ENCODE measurements at regions not wholly inside any gene's neighbourhood (a gene's known extent, or its start where the extent isn't known, plus 50 kb on each side); places are given as distances from the start of the nearest gene placed in this dataset.

DNA sequence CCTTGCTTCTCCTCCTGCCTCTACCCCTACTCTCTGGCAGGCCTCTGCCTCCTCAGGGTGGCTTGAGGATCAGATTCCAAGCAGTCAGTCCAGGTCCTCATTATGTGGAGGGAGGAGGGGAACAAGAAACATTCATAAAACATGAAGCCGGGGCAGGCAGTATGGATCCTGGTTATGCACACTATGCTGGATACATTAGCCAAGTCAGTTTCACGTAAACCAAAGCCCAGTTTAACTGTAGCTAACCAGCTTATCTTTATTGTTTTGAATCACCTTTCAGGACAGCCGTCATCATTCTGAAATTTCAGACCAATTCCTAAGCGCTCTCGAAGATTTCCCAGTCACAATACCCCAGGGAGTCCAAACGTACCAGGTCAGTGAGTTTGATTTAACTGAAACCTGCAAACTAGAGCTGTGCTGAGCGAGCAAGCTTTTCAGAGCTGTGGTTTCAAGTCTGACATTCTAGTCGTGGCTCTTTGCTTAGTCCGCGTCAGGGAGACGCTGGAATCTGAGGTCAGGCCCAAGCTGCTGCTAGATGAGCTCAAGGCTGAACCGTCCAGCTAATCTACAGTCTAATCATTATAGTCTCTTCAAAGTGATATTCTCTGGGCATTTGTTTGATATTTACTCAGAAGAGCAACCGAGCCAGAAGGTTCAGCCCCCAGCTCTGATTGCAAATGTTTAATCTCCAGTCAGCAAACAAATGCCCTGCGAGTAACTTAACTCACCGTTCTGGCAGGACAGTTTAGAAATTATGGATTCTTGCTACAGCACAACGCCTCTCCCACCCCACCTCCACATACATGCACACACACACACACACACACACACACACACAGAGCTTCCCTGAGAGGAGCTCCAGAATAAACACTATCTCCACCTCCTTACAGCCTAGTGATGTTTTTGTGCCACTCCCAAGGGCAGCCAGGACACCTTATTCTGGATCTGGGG, 63.8 kb upstream of the BZW1 start (continued):
- peak; percentile 77 for TF ChIP-seq HDAC1 (CRISPR knock-in tag; IDR thresholded peaks at IDR 0.05)
- TF ChIP-seq ZNF292 (CRISPR knock-in tag; IDR thresholded peaks at IDR 0.05; ENCODE audit: borderline replicate concordance, low read depth), result peak; percentile 86
- TF ChIP-seq HDAC6 (IDR thresholded peaks at IDR 0.05; ENCODE audit: low read depth, low read length), result no peak
- TF ChIP-seq POLR2AphosphoS2 (IDR thresholded peaks at IDR 0.05; ENCODE audit: low read depth, low read length), result no peak
- TF ChIP-seq TEAD2 (CRISPR knock-in tag; IDR thresholded peaks at IDR 0.05), result no peak
- TF ChIP-seq, protein P1, sequence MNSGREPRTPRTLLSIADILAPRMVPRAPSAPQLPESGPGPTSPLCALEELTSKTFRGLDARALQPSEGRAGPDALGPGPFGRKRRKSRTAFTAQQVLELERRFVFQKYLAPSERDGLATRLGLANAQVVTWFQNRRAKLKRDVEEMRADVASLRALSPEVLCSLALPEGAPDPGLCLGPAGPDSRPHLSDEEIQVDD (CRISPR knock-in tag; IDR thresholded peaks at IDR 0.05; ENCODE audit: borderline replicate concordance), result no peak
- TF ChIP-seq, protein P2, sequence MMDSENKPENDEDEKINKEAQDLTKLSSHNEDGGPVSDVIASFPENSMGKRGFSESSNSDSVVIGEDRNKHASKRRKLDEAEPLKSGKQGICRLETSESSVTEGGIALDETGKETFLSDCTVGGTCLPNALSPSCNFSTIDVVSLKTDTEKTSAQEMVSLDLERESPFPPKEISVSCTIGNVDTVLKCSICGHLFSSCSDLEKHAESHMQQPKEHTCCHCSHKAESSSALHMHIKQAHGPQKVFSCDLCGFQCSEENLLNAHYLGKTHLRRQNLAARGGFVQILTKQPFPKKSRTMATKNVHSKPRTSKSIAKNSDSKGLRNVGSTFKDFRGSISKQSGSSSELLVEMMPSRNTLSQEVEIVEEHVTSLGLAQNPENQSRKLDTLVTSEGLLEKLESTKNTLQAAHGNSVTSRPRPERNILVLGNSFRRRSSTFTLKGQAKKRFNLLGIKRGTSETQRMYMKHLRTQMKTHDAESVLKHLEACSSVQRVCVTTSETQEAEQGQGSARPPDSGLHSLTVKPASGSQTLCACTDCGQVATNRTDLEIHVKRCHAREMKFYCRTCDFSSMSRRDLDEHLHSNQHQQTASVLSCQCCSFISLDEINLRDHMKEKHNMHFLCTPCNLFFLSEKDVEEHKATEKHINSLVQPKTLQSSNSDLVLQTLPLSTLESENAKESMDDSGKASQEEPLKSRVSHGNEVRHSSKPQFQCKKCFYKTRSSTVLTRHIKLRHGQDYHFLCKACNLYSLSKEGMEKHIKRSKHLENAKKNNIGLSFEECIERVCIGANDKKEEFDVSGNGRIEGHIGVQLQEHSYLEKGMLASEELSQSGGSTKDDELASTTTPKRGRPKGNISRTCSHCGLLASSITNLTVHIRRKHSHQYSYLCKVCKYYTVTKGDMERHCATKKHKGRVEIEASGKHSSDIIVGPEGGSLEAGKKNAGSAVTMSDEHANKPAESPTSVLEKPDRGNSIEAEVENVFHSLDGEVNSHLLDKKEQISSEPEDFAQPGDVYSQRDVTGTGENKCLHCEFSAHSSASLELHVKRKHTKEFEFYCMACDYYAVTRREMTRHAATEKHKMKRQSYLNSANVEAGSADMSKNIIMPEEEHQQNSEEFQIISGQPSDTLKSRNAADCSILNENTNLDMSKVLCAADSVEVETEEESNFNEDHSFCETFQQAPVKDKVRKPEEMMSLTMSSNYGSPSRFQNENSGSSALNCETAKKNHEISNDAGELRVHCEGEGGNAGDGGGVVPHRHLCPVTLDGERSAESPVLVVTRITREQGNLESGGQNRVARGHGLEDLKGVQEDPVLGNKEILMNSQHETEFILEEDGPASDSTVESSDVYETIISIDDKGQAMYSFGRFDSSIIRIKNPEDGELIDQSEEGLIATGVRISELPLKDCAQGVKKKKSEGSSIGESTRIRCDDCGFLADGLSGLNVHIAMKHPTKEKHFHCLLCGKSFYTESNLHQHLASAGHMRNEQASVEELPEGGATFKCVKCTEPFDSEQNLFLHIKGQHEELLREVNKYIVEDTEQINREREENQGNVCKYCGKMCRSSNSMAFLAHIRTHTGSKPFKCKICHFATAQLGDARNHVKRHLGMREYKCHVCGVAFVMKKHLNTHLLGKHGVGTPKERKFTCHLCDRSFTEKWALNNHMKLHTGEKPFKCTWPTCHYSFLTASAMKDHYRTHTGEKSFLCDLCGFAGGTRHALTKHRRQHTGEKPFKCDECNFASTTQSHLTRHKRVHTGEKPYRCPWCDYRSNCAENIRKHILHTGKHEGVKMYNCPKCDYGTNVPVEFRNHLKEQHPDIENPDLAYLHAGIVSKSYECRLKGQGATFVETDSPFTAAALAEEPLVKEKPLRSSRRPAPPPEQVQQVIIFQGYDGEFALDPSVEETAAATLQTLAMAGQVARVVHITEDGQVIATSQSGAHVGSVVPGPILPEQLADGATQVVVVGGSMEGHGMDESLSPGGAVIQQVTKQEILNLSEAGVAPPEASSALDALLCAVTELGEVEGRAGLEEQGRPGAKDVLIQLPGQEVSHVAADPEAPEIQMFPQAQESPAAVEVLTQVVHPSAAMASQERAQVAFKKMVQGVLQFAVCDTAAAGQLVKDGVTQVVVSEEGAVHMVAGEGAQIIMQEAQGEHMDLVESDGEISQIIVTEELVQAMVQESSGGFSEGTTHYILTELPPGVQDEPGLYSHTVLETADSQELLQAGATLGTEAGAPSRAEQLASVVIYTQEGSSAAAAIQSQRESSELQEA (CRISPR knock-in tag; IDR thresholded peaks at IDR 0.05; ENCODE audit: not compliant biosample characterization), result no peak
- no peak for TF ChIP-seq ZNF761 (CRISPR knock-in tag; conservative IDR thresholded peaks at IDR 0.05)
- TF ChIP-seq ZNF615 (CRISPR knock-in tag; IDR thresholded peaks at IDR 0.05; ENCODE audit: borderline replicate concordance), result 0 out of 2 replicates have a peak, but pooled peaks have one; percentile 24
- no peak for TF ChIP-seq ZNF629 (CRISPR knock-in tag; conservative IDR thresholded peaks at IDR 0.05)
- TF ChIP-seq, protein P3, sequence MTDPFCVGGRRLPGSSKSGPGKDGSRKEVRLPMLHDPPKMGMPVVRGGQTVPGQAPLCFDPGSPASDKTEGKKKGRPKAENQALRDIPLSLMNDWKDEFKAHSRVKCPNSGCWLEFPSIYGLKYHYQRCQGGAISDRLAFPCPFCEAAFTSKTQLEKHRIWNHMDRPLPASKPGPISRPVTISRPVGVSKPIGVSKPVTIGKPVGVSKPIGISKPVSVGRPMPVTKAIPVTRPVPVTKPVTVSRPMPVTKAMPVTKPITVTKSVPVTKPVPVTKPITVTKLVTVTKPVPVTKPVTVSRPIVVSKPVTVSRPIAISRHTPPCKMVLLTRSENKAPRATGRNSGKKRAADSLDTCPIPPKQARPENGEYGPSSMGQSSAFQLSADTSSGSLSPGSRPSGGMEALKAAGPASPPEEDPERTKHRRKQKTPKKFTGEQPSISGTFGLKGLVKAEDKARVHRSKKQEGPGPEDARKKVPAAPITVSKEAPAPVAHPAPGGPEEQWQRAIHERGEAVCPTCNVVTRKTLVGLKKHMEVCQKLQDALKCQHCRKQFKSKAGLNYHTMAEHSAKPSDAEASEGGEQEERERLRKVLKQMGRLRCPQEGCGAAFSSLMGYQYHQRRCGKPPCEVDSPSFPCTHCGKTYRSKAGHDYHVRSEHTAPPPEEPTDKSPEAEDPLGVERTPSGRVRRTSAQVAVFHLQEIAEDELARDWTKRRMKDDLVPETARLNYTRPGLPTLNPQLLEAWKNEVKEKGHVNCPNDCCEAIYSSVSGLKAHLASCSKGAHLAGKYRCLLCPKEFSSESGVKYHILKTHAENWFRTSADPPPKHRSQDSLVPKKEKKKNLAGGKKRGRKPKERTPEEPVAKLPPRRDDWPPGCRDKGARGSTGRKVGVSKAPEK (CRISPR knock-in tag; IDR thresholded peaks at IDR 0.05; ENCODE audit: borderline replicate concordance), result peak; percentile 52; the same call in 1 of the 2 replicates
- TF ChIP-seq SMAD1 (CRISPR knock-in tag; IDR thresholded peaks at IDR 0.05; ENCODE audit: borderline replicate concordance, low read depth), result 0 out of 2 replicates have a peak, but pooled peaks have one; percentile 22
- 0 out of 2 replicates have a peak, but pooled peaks have one; percentile 43 for TF ChIP-seq ZMAT3 (CRISPR knock-in tag; conservative IDR thresholded peaks at IDR 0.05)
- no peak for TF ChIP-seq NCOA5 (CRISPR knock-in tag; IDR thresholded peaks at IDR 0.05)
- TF ChIP-seq RBM39 (IDR thresholded peaks at IDR 0.05; ENCODE audit: low read depth, low read length, poor library complexity, severe bottlenecking), result no peak

Data from HepG2 (cell line).